Erythroblast (primary cell): ENCODE measurements at regions not wholly inside any gene's neighbourhood (a gene's known extent, or its start where the extent isn't known, plus 50 kb on each side); places are given as distances from the start of the nearest gene placed in this dataset.

Experiments used
- GATA1 ChIP-seq: IDR thresholded peaks from 2 replicates; pipeline ENCODE4 v1.6.1; 2011; ENCODE audit warnings: low read depth, mild to moderate bottlenecking, control low read depth, low read length, moderate library complexity
- POLR2A ChIP-seq: IDR thresholded peaks from 2 replicates; pipeline ENCODE4 v1.6.1; 2011; ENCODE audit warnings: mild to moderate bottlenecking, low read length

- no peak for TF ChIP-seq GATA1
- TF ChIP-seq POLR2A: no peak
Measured at GRCh38 chr15:39253552-39253951, 327.3 kb upstream of the THBS1 start.
